IMR-90 (cell line): ENCODE measurements at regions not wholly inside any gene's neighbourhood (a gene's known extent, or its start where the extent isn't known, plus 50 kb on each side); places are given as distances from the start of the nearest gene placed in this dataset.

Experiments used
- BHLHE40 ChIP-seq: fragments of 150-350 bp; IDR thresholded peaks from 2 replicates; pipeline ENCODE4 v1.6.1; 2016; ENCODE audit warnings: mild to moderate bottlenecking, low read depth, low read length
- CHD1 ChIP-seq: IDR thresholded peaks from 2 replicates; pipeline ENCODE4 v1.6.1; 2012; ENCODE audit warnings: low read depth, low read length, improper control_type of control experiment
- ELK1 ChIP-seq: fragments of 150-350 bp; IDR thresholded peaks from 2 replicates; pipeline ENCODE4 v1.6.1; 2016; ENCODE audit warnings: low read depth, mild to moderate bottlenecking, low read length, moderate library complexity, borderline replicate concordance
- FOS ChIP-seq: fragments of 150-350 bp; IDR thresholded peaks from 2 replicates; pipeline ENCODE4 v1.6.1; 2016; ENCODE audit warnings: low read depth, low read length
- MAFK ChIP-seq: IDR thresholded peaks from 2 replicates; pipeline ENCODE4 v1.6.1; 2012; ENCODE audit warnings: low read depth, low read length, improper control_type of control experiment
- MAZ ChIP-seq: IDR thresholded peaks from 2 replicates; pipeline ENCODE4 v1.6.1; 2012; ENCODE audit warnings: low read depth, mild to moderate bottlenecking, low read length, improper control_type of control experiment, moderate library complexity, borderline replicate concordance
- MXI1 ChIP-seq: IDR thresholded peaks from 2 replicates; pipeline ENCODE4 v1.6.1; 2012; ENCODE audit warnings: low read depth, mild to moderate bottlenecking, low read length, moderate library complexity, borderline replicate concordance
- NFE2L2 ChIP-seq: fragments of 150-350 bp; IDR thresholded peaks from 2 replicates; pipeline ENCODE4 v1.6.1; 2016; ENCODE audit warnings: low read depth, mild to moderate bottlenecking, low read length
- POLR2A ChIP-seq: IDR thresholded peaks from 2 replicates; pipeline ENCODE4 v1.6.1; 2012; ENCODE audit warnings: mild to moderate bottlenecking, low read depth, low read length
- RAD21 ChIP-seq: IDR thresholded peaks from 2 replicates; pipeline ENCODE4 v1.6.1; 2012; ENCODE audit warnings: low read length, improper control_type of control experiment
- SMC3 ChIP-seq: fragments of 150-350 bp; IDR thresholded peaks from 2 replicates; pipeline ENCODE4 v1.6.1; 2016; ENCODE audit warnings: low read depth, mild to moderate bottlenecking, antibody characterized with exemption, low read length, moderate library complexity
- TF ChIP-seq, protein P1 (sequence below): conservative IDR thresholded peaks from 2 replicates; pipeline ENCODE4 v1.5.1; 2012; ENCODE audit warnings: mild to moderate bottlenecking, low read depth, low read length, improper control_type of control experiment
- TF ChIP-seq, protein P2 (sequence below): fragments of 150-350 bp; IDR thresholded peaks from 2 replicates; pipeline ENCODE4 v1.6.1; 2017; ENCODE audit warnings: mild to moderate bottlenecking, antibody characterized with exemption, low read length, low read depth

DNA sequence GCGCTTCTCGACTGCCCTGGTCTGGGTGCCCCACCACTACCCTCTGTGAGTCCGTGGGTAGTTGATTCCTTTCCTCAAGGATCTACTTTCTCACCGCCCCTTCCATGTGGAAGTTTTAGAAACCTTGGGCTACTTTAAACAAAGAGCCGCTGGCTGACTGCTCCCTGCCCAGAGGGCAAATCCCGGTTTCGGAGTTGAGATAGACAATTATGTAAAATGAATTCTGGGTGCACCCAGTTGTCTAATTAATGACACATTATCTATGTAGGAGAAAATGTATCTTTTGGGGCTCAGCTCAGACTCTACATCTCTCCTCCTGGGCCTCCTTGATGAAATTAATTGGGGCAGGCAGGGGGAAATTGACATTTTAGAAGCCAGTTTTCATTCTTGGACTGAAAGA is 305.4 kb downstream of the UQCRFS1 start:
- TF ChIP-seq CHD1, result no peak
- TF ChIP-seq POLR2A, result no peak
- TF ChIP-seq, protein P1, sequence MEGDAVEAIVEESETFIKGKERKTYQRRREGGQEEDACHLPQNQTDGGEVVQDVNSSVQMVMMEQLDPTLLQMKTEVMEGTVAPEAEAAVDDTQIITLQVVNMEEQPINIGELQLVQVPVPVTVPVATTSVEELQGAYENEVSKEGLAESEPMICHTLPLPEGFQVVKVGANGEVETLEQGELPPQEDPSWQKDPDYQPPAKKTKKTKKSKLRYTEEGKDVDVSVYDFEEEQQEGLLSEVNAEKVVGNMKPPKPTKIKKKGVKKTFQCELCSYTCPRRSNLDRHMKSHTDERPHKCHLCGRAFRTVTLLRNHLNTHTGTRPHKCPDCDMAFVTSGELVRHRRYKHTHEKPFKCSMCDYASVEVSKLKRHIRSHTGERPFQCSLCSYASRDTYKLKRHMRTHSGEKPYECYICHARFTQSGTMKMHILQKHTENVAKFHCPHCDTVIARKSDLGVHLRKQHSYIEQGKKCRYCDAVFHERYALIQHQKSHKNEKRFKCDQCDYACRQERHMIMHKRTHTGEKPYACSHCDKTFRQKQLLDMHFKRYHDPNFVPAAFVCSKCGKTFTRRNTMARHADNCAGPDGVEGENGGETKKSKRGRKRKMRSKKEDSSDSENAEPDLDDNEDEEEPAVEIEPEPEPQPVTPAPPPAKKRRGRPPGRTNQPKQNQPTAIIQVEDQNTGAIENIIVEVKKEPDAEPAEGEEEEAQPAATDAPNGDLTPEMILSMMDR, result no peak
- no peak for TF ChIP-seq ELK1
- TF ChIP-seq RAD21, result no peak
- TF ChIP-seq BHLHE40, result no peak
- TF ChIP-seq MXI1, result no peak
- TF ChIP-seq MAFK, result no peak
- TF ChIP-seq FOS, result no peak
- no peak for TF ChIP-seq MAZ
- no peak for TF ChIP-seq SMC3
- TF ChIP-seq, protein P2, sequence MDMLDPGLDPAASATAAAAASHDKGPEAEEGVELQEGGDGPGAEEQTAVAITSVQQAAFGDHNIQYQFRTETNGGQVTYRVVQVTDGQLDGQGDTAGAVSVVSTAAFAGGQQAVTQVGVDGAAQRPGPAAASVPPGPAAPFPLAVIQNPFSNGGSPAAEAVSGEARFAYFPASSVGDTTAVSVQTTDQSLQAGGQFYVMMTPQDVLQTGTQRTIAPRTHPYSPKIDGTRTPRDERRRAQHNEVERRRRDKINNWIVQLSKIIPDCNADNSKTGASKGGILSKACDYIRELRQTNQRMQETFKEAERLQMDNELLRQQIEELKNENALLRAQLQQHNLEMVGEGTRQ, result no peak
- TF ChIP-seq NFE2L2, result no peak
